ENCODE measurements at regions not wholly inside any gene's neighbourhood (a gene's known extent, or its start where the extent isn't known, plus 50 kb on each side); places are given as distances from the start of the nearest gene placed in this dataset.

- TF ChIP-seq, protein P1, sequence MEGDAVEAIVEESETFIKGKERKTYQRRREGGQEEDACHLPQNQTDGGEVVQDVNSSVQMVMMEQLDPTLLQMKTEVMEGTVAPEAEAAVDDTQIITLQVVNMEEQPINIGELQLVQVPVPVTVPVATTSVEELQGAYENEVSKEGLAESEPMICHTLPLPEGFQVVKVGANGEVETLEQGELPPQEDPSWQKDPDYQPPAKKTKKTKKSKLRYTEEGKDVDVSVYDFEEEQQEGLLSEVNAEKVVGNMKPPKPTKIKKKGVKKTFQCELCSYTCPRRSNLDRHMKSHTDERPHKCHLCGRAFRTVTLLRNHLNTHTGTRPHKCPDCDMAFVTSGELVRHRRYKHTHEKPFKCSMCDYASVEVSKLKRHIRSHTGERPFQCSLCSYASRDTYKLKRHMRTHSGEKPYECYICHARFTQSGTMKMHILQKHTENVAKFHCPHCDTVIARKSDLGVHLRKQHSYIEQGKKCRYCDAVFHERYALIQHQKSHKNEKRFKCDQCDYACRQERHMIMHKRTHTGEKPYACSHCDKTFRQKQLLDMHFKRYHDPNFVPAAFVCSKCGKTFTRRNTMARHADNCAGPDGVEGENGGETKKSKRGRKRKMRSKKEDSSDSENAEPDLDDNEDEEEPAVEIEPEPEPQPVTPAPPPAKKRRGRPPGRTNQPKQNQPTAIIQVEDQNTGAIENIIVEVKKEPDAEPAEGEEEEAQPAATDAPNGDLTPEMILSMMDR (IDR thresholded peaks at IDR 0.05; ENCODE audit: low read length): no peak
- no peak for TF ChIP-seq EZH2 (optimal IDR thresholded peaks at IDR 0.05; ENCODE audit: low read depth, low read length)
These were observed 177.1 kb upstream of the UMPS start for GRCh38 chr3:124553178-124553577.
